GM03348 (cell line): ENCODE measurements at regions not wholly inside any gene's neighbourhood (a gene's known extent, or its start where the extent isn't known, plus 50 kb on each side); places are given as distances from the start of the nearest gene placed in this dataset.
A peak's percentile ranks its signal among the peaks of the same experiment; 100 is the strongest.
"Not testable (repeated sequence)": the region's sequence is repeated elsewhere in the genome, so short reads cannot be mapped to it uniquely, and the experiment has no call there.

Experiments
- DNase-seq: peaks from one replicate; pipeline ENCODE4 v3.0.0; 2012; ENCODE audit warnings: low spot score

DNA sequence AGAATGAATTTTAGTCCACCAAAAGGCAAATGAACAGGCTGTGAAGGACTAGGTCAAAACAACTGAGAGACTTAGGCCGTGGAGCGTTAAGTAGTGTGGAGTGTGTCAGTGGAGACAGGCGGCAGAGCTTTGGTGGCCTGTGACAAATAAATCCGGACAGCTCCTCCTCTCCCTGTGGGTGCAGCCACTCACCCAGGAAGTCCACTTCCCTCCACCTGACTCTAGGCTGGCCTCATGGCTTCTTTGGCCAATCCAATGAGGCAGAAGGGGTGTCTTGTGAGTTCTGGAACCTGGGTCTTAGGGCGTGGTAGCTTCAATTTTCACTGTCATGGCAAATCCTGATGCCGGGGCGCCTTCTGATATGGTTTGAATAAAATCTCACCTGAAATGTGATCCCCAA lies 180.9 kb upstream of the C14orf180 start:
- DNase-seq = no peak

DNA sequence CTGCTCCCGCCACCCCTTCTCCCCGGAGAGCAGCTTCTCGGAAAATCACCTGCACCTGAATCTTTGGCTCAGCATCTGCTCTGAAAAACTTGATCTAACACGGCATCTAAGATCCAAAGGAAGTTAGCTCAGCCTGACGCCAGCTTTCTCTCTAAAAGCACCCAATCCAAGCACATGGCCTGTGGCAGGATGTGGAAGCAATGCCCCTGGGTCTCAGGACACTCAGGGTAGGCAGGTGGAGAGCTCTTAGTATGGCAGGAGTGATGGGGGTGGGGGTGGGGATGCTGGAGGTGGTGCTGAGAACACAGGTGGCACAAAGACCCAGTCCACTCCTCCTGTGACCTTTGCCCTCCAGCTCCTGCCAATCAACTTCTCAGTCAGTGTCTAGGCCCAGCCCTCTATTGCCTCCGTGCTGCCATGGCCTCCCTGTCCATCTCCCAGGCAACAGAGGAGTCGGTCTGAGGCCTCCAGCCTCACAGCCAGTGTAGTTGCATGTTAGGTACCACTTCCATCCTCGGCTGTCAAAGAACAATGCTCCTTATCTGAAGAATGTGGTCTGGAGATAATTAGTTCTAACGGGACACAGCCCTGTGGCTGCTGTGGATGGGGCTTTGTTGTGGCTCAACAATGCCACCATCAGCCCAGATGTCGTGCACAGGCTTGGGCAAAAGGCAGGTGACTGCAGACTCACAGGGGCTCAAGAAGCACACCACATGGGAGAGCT lies 180.0 kb upstream of the C14orf180 start:
- no peak for DNase-seq

DNA sequence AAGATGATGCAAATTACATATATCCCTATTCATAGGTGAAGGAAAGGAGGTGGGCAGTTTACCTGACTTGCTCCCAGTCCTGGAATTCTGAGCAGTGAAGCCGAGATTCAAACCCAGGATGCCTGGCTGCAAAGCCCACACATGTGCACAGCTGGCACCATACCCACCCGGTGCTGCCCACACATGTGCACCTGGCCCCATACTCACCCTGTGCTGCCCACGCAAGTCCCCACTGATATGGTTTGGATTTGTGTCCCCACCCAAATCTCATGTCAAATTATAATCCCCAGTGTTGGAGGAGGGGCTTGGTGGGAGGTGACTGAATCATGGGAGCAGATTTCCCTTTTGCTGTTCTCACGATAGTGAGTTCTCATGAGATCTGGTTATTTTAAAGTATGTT lies 179.2 kb upstream of the C14orf180 start:
- DNase-seq = no peak

DNA sequence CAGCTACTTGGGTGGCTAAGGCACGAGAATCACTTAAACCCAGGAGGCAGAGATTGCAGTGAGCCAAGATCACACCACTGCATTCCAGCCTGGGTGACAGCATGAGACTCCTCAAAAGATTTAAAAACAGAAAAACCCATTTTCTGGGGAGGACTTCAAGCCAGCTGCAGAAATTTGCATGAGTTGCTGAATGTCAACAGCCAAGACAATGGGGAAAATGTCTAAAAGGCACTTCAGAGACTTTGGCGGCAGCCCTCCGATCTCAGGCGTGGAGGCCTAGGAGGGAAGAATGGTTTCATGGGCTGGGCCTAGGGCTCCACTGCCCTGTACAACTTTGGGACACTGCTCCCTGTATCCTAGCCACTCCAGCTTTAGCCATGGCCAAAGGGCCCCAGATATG lies 177.8 kb upstream of the C14orf180 start:
- DNase-seq = no peak

DNA sequence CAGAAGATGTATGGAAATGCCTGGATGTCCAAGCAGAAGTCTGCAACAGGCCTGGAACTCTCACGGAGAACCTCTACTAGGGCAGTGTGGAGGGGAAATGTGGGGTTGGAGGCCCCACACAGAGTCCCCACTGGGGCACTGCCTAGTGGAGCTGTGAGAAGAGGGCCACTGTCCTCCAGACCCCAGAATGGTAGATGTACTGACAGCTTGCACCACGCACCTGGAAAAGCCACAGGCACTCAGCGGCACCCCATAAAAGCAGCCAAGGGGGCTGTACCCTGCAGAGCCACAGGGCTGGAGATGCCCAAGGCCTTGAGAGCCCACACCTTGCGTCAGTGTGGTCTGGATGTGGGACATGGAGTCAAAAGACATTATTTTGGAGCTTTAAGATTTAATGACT lies 177.3 kb upstream of the C14orf180 start:
- not testable (repeated sequence) for DNase-seq

DNA sequence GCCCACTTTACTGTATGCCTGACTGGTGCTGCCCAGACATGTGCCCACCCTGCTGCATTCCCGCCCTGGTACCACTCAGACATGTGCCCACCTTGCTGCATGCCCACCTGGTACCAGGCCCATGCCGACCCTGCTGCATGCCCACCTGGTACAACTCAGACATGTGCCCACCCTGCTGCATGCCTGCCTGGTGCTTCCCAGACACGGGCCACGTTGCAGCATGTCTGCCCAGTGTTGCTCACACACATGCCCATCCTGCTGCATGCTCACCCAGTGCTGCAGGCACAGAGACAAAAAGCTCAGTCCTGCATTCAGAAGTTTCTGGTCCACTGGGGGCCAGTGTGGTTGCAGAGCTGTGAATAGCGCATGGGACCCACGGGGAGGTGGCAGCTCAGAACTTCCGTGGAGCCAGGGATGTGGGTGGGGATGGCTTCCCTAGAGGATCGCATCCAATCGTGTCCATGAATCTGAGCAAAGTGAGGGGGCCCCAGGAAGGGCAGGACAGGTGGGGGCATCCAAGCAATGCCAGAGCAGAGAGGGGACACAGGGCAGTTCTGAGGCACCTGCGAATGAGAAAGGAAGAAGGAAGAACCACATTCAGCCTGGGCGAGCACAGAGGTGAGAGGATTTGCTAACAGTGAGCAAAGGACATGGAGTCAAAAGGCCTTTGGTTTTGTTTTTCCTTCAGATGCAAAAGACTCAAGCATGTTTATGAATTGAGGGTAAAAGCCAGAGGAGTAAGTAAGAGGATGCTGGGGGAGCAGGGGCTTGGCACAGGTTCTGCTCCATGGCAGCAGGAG lies 175.9 kb upstream of the C14orf180 start:
- no peak for DNase-seq

DNA sequence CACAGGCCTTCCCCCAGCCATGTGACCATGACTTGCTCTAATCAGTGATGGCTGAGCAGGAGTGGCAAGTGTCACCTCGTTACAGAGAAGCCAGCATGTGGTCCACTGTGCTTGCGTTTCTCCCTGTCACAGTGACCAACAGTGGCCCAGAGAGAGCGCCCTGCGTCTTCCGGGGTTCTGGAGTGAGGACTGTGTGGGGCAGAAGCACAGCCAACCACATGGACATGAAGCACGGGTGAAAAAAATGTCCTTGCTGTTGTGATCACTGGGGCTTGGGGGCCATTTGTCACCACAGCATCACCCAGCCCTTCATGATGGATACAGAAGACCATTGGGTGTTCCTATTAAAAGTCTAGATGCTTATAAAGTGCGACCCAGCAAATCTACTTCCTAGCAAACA lies 174.6 kb upstream of the C14orf180 start:
- DNase-seq = no peak

DNA sequence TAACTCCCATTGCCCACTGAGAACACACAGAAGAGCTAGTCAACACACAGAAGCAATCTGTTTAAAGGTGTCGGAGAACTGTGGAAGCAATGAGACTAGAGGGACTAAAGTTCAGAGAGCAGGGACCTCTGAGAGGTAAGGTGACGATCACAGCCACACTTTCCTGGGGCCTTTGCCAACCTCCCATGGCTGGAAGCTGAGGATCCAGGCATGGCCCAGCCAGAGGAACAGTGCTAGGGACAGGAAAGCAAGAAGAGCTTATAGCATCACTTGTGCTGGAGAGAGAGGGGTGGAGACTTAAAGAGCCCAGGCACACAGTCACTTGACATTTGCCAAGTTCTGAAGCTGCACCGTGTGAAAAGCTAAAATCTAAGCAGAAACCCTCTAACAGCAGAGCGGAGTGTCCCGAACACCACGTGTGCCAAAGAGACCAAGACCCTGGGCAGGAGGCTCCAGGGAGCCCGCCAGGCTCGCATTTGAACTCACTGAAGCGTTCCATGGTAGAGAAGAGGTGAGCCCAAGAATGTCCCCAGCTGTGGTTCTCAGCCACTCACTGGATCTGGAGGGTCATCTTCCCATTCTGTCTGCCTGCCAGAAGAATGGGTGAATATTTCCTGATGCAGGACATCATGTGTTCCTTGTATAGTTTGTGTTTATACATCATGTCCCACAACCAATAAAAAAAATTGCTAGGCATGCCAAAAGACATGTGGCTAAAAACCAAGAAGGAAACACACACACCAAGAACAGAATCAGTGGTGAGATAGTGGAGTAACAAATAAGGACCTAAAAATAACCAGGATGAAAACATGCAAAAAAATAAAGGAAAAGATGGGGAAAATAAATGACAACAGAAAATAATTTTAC lies 174.0 kb upstream of the C14orf180 start:
- DNase-seq = no peak

DNA sequence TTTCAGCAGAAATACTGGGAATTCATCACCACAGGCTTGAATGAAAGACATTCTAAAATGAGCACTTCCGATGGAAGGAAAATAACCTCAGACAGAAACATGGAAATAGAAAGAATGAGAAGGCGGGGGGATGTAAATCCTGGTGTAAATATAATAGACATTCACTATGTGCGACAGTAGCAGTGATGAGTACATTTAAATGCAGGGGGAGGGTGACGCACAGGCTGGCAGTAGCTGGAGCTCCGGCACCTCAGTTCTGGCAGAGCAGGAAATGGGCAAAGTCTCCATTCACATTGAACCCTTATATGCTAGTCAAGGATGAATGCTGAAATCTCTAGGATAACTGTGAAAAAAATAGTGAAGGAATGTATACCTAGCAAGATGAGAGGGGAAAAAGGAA lies 172.7 kb upstream of the C14orf180 start:
- no peak for DNase-seq

DNA sequence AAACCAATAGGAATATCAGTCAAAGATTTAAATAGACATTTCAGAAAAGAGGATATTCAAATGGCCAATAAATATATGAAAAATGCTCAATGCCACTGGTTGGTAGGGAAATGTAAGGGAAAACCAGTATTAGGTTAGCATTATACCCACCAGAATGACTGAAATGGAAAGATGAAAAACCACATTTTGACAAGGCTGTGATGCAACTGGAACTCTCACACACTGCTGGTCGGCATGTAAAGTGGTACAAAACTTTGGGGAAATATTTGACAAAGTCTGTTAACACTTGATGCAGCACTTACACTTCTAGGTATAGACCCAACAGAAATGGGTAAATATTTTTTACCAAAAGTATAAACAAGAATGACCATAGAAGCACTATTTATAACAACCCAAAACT lies 163.2 kb upstream of the C14orf180 start:
- no peak for DNase-seq

DNA sequence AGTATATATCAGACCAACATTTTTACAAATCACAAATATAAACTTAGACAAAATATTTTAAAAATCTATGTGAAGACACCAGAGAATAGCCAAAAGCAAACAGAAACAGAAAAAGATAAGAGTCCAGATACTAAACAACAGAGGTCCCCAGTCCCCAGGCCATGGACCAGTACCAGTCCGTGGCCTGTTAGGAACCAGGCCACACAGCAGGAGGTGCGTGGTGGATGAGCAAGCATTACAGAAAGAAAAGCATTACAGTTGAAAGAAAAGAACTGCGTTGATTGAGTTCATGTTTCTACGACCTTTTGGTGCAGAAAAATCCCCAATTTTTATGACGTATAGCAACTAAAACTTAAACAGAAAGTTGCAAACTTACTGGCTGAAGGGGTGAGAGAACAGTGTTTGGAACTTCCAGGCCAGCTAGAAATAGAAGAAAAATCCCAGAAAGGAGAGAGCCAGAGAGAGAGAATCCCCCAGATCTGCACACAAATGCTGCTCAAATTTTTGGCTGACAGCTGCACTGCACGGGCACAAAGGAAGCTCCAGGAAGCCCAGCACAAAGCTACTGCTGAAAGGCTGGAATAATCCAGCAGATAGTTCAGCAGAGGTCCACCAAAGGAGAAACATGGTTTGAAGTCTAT lies 159.6 kb upstream of the C14orf180 start:
- DNase-seq = no peak

DNA sequence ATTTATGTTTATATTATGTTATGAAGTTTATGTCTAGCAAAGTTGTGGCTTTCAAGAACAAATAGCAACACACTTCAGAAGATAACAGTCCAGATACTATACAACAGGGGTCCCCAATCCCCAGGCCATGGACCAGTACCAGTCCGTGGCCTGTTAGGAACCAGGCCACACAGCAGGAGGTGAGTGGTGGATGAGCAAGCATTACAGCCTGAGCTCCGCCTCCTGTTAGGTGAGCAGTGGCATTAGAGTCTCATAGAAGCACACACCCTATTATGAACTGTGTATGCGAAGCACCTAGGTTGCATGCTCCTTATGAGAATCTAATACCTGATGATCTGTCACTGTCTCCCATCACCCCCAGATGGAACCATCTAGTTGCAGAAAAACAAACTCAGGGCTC lies 159.0 kb upstream of the C14orf180 start:
- DNase-seq = not testable (repeated sequence)

DNA sequence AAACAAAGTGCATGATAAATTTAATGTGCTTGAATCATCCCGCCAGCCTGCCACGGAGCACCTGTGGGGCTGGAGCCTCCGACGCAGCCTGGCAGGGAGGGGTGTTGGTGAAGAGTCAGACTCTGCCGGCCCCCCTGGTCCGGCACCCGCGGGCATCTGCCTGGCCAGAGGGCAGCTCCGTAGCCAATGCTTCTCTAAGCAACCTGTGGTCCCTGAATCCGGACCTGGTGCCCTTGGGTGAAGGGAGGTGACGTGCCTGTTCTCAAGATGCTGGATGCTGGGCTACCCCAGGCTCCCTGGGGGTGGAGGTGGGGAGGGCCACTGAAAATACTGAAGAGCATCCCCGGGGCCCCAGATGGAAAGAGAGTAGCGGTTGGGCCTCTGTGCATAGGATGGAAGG lies 158.6 kb upstream of the C14orf180 start:
- no peak for DNase-seq

DNA sequence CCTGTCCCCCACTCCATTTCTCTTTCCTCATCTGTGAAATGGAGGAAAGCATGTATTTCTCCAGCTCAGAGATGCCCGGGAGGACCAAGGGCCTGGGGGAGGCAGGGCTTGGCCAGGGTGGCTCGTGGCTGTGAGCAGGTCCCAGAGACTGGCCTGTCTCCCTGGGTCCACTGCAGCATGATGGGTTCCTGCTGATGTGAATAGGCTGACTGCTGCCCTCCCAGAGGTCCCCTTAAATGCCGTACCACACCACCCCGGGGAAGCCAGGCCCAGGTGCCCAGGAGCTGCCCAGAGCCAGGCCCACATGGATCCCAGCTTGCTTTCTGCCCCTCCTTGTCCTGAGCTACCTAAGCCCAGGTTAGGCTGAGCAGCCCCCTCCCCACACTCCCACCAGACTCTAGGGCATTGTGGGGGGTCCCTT lies 158.2 kb upstream of the C14orf180 start:
- DNase-seq = peak; percentile 4

DNA sequence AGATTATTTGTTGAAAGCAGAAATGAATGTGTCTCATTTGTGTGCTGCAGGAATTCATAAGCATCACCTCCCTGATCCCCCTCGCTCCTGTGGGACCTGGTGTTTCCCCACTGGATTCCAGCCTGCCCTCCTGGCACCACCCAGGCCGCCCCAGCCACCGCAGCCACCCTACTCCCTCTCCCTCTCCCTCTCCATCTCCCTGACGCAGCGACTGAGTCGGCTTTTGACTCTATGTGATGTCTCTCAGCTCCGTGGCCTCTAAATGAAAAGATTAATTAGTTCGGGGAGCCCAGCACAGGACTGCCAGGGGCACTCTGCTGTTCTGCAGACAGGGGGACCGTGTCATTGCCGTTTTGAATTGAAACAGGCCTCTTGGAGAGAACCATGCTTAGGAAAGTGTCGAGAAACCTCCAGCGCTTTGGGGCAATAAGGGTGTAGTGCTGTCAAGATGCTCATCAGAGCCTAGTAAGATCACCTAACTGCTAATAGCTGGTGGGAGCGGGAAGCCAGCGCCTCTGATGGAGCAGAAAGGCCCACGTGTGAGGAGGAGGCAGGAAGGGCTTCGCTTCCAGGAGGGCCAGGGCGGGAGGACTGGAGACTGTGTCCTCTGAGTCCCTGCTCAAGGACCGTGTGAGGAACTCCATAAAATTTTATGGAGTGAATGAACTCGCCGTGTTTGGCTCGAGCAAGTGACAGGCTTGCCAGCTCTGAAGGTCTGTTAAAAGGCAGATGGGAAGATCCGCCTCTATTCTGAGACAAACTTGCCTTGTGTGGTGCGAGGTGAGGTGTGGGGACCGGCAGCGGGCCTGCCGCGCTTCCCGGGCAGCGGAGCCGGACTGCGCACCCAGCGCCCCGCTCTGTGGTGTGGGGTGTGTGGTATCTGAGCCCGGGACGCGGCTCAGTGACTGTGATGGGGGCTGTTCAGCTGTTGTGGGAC lies 157.4 kb upstream of the C14orf180 start:
- peak; percentile 6 for DNase-seq

DNA sequence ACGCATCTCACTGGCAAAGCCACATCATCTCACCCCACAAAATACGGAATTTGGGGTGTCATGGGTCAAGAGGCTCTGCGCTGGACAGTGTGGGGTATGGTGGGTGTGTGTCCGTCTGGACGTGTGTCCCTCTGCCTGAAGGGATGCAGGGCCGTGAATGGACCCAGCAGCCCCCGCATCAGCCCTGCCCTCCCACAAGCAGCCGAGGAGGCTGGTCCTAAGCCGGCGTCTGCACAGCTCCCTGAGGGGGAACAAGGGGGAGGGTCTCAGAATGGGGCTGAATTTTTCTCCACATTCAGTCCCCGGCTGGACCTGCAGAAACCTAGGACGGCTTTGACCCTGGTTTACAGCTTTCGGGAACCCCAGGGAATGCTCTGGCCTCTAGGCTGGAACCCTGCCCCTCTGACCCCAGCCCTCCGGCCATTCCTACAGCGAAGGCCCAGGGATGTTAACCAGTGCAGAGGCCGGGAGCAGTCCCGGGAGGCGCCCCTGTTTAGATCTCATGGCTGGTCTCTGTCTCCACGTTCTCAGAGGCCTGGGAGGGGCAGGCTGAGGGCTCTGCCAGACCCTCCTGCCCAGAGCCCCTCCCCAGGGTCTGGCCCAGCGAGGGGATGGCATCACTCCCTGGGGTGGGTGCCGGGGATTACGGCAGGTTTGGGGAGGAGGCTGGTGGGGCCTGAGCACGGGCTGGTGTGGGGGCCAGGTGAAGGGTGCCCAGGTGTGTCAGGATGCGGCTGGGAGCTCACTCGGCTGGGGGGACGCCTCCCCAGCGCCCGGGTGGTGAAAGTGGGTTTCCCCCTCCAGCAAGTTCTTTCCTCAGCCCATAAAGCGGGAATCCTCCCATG lies 156.5 kb upstream of the C14orf180 start:
- peak; percentile 3 for DNase-seq

DNA sequence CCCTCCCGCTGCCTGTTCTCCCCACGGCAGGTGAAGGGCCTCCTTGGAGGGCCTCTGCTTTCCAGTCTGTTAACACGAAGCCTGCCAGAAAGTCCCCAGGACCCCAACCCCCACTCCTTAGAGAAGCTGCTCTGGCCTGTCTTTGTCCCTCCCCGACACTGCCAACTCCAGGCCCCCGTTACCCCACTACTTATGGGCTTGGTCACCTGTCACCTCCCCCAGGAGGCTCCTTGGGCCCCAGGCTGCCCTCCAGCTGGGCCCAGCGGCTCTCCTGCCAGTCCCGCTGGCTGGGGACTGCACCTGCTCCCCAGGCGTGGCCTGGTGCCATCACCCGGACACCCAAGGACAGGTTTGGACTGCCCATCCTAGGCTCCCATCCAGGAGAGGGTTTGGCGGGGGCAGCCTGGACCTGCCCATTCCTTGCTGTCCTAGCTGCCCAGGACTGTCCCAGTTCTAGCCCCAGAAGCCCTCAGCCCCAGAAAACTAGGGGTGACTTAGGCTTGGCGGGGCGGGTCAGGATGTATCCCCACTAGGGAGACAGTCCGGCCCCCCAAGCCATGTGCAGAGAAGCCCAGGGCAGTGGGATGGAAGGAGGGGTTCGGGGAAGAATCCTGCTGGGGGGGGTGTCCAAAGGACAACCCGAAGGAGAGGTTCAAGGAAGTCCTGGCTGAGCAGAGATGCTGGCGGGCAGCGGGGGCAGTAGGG lies 155.7 kb upstream of the C14orf180 start:
- peak; percentile 6 for DNase-seq

DNA sequence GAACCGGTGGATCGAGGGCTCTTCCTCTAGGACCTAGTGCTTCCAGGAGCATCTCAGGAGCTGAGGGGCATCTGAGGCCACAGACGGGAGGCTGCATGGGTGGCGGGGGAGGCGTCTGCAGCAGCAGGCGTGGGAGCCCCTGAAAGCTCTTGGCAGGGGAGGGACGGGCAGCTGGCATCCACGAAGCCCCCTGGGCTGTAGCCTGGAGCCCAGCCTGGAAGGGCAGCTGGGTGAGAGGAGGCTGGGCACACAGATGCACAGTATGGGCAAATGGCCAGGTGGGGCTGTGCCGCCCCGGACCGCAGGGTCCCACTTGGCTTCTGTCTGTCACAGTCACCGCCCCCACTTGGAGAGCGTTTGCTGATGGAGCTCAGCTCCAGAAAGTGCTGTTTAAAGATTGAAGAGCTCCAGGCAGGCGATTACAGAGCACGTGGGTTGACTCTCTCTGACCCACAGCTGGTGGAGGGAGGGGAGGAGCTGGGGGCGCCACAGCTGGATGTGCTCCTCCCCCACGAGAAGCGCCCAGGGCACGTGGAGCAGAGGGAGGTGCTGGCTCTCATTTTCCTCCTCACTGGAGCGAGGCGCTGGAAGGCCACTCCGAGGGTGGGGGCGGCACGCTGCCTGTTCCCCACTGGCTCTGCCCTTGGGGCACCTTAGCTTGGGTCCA lies 155.0 kb upstream of the C14orf180 start:
- peak; percentile 4 for DNase-seq

DNA sequence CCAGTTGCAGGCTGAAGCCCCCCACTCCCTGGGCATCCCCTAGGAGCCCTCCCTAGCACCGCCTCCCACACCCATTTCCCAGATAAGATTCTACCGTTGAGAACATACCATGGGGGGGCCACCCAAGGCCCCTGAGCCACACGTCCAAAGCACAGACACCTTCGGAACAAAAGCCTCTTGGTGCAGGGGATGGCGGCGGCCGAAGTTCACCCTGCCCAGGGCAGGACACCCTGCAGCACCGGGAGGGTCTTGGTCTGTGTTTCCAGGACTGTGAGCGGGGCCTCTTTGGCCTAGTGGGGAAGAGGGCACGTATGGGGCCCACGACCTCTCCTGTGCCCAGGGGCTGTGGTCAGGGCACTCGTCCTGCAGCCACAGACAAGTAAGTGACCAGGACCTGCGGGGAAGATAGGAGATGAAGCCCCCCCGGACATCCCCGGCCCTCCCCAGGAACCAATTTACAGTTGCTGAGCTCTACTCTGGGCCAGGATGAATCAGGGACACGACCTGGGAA lies 154.3 kb upstream of the C14orf180 start:
- DNase-seq = peak; percentile 11
